K562 (cell line): ENCODE measurements at regions not wholly inside any gene's neighbourhood (a gene's known extent, or its start where the extent isn't known, plus 50 kb on each side); places are given as distances from the start of the nearest gene placed in this dataset.

Source experiments
- ATAC-seq: fragments of 200-7000 bp; cut with Tn5 transposase; 3 replicates; pipeline ENCODE4 v1.9.1; 2020; ENCODE audit warnings: moderate library complexity
- BruUV-seq: library from RNA; stranded (reverse); fragments of 400-500 nt; replicated peaks from 2 replicates; lab custom pipeline; 2021; lab: Mats Ljungman, UMichigan
- CTCF ChIA-PET: fragments of 300-600 bp; formaldehyde crosslinking; extraction: SDS; loops from one replicate; lab custom pipeline; 2021; ENCODE audit warnings: low intra/inter-chr PET ratio; lab: Yijun Ruan, JAX
- POLR2A ChIA-PET: fragments of 300-600, 350-650 bp; sonication (Branson Sonifier 250); formaldehyde crosslinking; extraction: SDS; loops from one replicate; lab custom pipeline; 2021; ENCODE audit warnings: antibody characterized with exemption, inconsistent platforms; lab: Yijun Ruan, JAX
- DNase-seq, 4 experiments: peaks; one replicate each; pipeline versions ENCODE4 v3.0.0 to v3.0.0-alpha.2; 2011 to 2018; ENCODE audit warnings: low spot score in 3 of 4, mixed read lengths in 3 of 4; ENCODE audit errors: extremely low read depth in 1 of 4
- FAIRE-seq: peaks from 2 replicates; lab custom pipeline; 2011; peaks lifted over from hg19 to GRCh38; lab: Jason Lieb, UNC
- H2AFZ ChIP-seq: 2 replicates; pipeline ENCODE4 v1.6.0; 2011; ENCODE audit warnings: low read depth, low read length, control low read depth, inconsistent platforms
- H3K27ac ChIP-seq: fragments of 200-600 bp; 3 replicates; pipeline ENCODE4 v1.8.0; 2011; ENCODE audit warnings: low read depth, mild to moderate bottlenecking, control low read depth, inconsistent platforms, low read length, moderate library complexity, mixed read lengths; ENCODE audit errors: extremely low read depth
- H3K27me3 ChIP-seq, 2 experiments: fragments of 300-600 bp in 1 of 2; 2 replicates in 1 of 2; 3 replicates in 1 of 2; pipeline versions ENCODE4 v1.6.0 to v1.8.0; 2011; ENCODE audit warnings: inconsistent platforms in 2 of 2, low read length in 2 of 2, mild to moderate bottlenecking in 1 of 2, mixed read lengths in 1 of 2, moderate library complexity in 1 of 2; ENCODE audit not compliant: control insufficient read depth in 2 of 2, insufficient read depth in 2 of 2
- H3K36me3 ChIP-seq: fragments of 300-600 bp; 3 replicates; pipeline ENCODE4 v1.8.0; 2011; ENCODE audit warnings: mild to moderate bottlenecking, low read length, inconsistent platforms; ENCODE audit not compliant: control insufficient read depth, insufficient read depth
- H3K4me1 ChIP-seq, 2 experiments: fragments of 200-600 bp in 1 of 2; replicated peaks in 1 of 2; 2 replicates in 1 of 2; 3 replicates in 1 of 2; pipeline versions ENCODE4 v1.5.1 to v1.8.0; 2011; ENCODE audit warnings: inconsistent platforms in 2 of 2, low read length in 2 of 2, mild to moderate bottlenecking in 1 of 2, mixed read lengths in 1 of 2, moderate library complexity in 1 of 2; ENCODE audit not compliant: control insufficient read depth in 2 of 2, insufficient read depth in 2 of 2
- H3K4me2 ChIP-seq: 2 replicates; pipeline ENCODE4 v1.6.1; 2011; ENCODE audit warnings: low read length, control low read depth, inconsistent platforms, mixed read lengths; ENCODE audit not compliant: insufficient read depth
- H3K4me3 ChIP-seq: fragments of 200-600 bp; sonication (generic), shearing (Covaris generic); 2 replicates; pipeline ENCODE4 v1.5.1; 2016; ENCODE audit warnings: control low read depth, inconsistent platforms
- H3K79me2 ChIP-seq: fragments of 200-600 bp; 3 replicates; pipeline ENCODE4 v1.8.0; 2011; ENCODE audit warnings: low read length, inconsistent platforms; ENCODE audit not compliant: control insufficient read depth, insufficient read depth
- H3K9ac ChIP-seq, 2 experiments: 2 replicates each; pipeline versions ENCODE4 v1.6.0 to v1.6.1; 2011; ENCODE audit warnings: low read depth in 2 of 2, low read length in 2 of 2, control low read depth in 1 of 2, inconsistent platforms in 1 of 2, mild to moderate bottlenecking in 1 of 2, mixed read lengths in 1 of 2; ENCODE audit not compliant: insufficient read depth in 1 of 2
- H3K9me1 ChIP-seq: one replicate; pipeline ENCODE4 v1.6.0; 2011; ENCODE audit warnings: inconsistent platforms, mild to moderate bottlenecking, low read length, moderate library complexity; ENCODE audit not compliant: control insufficient read depth, insufficient read depth
- H3K9me3 ChIP-seq: replicated peaks from 2 replicates; pipeline ENCODE4 v1.5.1; 2011; ENCODE audit warnings: low read depth, low read length, inconsistent platforms; ENCODE audit not compliant: control insufficient read depth, insufficient read depth
- H4K20me1 ChIP-seq: replicated peaks from 2 replicates; pipeline ENCODE4 v1.6.1; 2011; ENCODE audit warnings: low read length, inconsistent platforms, mixed read lengths; ENCODE audit not compliant: control insufficient read depth, insufficient read depth
- GTF3C2 ChIP-seq: IDR thresholded peaks from 3 replicates; pipeline ENCODE4 v1.6.1; 2011; ENCODE audit warnings: borderline replicate concordance, mild to moderate bottlenecking, moderate library complexity; ENCODE audit not compliant: insufficient read length; ENCODE audit errors: extremely low read depth
- ZC3H8 ChIP-seq: fragments of 450-650 bp; IDR thresholded peaks from 2 replicates; pipeline ENCODE4 v1.6.1; 2017
- WGBS: fragments of 100-300 bp; shearing (Covaris generic); methylation state at CpG from one replicate; pipeline ENCODE4 v1.1.6; 2016; ENCODE audit warnings: low coverage, mixed read lengths; ENCODE audit not compliant: insufficient coverage; ENCODE audit errors: missing lambda C conversion rate; 5-methylcytosine and 5-hydroxymethylcytosine counted together
- in situ Hi-C: fragments of 300-500 bp; cut with MboI; formaldehyde crosslinking; loops from 4 replicates; pipeline ENCODE4 v1.15.0; 2018; ENCODE audit warnings: inconsistent platforms, mixed read lengths
- intact Hi-C: fragments of 100-400 bp; cut with micrococcal nuclease; formaldehyde crosslinking; loops from 2 replicates; pipeline ENCODE4 v1.14.2; 2022
- TF ChIP-seq, protein P1 (sequence below), 3 experiments: fragments of 200-800 bp in 1 of 3; fragments of 250-450 bp in 1 of 3; fragments of 450-650 bp in 1 of 3; sonication (Bioruptor Pico) in 1 of 3; sonication (Bioruptor generic) in 1 of 3; formaldehyde crosslinking in 1 of 3; IDR thresholded peaks; 2 replicates each; pipeline versions ENCODE4 v1.6.1 to v1.8.0; 2016 to 2022; ENCODE audit warnings: mild to moderate bottlenecking in 2 of 3, missing genetic modification characterization in 2 of 3, missing compliant biosample characterization in 1 of 3, moderate library complexity in 1 of 3
- TF ChIP-seq, protein P2 (sequence below): fragments of 250-450 bp; sonication (Bioruptor Pico); IDR thresholded peaks from 2 replicates; pipeline ENCODE4 v1.5.0; 2020; ENCODE audit warnings: mild to moderate bottlenecking, borderline replicate concordance

DNA sequence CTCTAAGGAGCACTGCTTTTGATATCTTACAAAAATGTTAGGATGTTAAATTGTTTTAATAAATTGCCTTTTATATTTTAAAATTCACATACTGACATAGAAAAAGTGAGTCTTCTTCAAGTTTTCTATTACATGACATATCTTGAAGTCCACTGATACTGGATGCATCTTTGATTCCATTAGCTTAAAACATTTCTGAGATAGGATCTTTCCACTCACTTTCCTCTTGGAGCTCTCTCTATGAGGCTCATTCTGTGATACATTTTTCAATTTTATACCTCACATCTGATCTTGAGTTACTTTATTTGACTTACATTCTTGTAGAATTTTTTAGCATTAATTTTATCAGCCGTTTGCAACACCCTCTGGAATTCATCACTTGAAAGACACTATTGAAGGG, 86.8 kb upstream of the NOL4 start:
- BruUV-seq: no TSS peak
- H3K9me3 ChIP-seq: no peaks in the 10 kb centered on the region
- in situ Hi-C loops: no loop called here
- ChIA-PET CTCF (no interaction called here), POLR2A (no interaction called here)
- H4K20me1 ChIP-seq: no peaks in the 10 kb centered on the region
- 0% methylated on average over 1 of the region's 1 CpG for WGBS
- no peaks in the 10 kb centered on the region for H3K27me3 ChIP-seq
- no peaks in the 10 kb centered on the region for H3K9me1 ChIP-seq
- FAIRE-seq: no peak
- no peak overlapping the region for H3K4me3 ChIP-seq
- no peak overlapping the region for H2AFZ ChIP-seq
- DNase-seq: no peak
- H3K4me1 ChIP-seq: no peaks in the 10 kb centered on the region
- no peak overlapping the region for H3K9ac ChIP-seq
- no peak overlapping the region for H3K27ac ChIP-seq
- no peak overlapping the region for H3K4me2 ChIP-seq
- H3K36me3 ChIP-seq: no peaks in the 10 kb centered on the region
- TF ChIP-seq ZC3H8: no peak
- TF ChIP-seq, protein P1, sequence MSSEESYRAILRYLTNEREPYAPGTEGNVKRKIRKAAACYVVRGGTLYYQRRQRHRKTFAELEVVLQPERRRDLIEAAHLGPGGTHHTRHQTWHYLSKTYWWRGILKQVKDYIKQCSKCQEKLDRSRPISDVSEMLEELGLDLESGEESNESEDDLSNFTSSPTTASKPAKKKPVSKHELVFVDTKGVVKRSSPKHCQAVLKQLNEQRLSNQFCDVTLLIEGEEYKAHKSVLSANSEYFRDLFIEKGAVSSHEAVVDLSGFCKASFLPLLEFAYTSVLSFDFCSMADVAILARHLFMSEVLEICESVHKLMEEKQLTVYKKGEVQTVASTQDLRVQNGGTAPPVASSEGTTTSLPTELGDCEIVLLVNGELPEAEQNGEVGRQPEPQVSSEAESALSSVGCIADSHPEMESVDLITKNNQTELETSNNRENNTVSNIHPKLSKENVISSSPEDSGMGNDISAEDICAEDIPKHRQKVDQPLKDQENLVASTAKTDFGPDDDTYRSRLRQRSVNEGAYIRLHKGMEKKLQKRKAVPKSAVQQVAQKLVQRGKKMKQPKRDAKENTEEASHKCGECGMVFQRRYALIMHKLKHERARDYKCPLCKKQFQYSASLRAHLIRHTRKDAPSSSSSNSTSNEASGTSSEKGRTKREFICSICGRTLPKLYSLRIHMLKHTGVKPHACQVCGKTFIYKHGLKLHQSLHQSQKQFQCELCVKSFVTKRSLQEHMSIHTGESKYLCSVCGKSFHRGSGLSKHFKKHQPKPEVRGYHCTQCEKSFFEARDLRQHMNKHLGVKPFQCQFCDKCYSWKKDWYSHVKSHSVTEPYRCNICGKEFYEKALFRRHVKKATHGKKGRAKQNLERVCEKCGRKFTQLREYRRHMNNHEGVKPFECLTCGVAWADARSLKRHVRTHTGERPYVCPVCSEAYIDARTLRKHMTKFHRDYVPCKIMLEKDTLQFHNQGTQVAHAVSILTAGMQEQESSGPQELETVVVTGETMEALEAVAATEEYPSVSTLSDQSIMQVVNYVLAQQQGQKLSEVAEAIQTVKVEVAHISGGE (CRISPR knock-in tag; IDR thresholded peaks at IDR 0.05): no peak
- TF ChIP-seq, protein P2, sequence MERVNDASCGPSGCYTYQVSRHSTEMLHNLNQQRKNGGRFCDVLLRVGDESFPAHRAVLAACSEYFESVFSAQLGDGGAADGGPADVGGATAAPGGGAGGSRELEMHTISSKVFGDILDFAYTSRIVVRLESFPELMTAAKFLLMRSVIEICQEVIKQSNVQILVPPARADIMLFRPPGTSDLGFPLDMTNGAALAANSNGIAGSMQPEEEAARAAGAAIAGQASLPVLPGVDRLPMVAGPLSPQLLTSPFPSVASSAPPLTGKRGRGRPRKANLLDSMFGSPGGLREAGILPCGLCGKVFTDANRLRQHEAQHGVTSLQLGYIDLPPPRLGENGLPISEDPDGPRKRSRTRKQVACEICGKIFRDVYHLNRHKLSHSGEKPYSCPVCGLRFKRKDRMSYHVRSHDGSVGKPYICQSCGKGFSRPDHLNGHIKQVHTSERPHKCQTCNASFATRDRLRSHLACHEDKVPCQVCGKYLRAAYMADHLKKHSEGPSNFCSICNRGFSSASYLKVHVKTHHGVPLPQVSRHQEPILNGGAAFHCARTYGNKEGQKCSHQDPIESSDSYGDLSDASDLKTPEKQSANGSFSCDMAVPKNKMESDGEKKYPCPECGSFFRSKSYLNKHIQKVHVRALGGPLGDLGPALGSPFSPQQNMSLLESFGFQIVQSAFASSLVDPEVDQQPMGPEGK (CRISPR knock-in tag): no peak
- no peak for TF ChIP-seq GTF3C2
- TF ChIP-seq, all 486 proteins: peak for 0
- intact Hi-C loops: no loop called here
- H3K79me2 ChIP-seq: no peaks in the 10 kb centered on the region
- no peak for ATAC-seq
